COR-L47 (cell line): ENCODE measurements at regions not wholly inside any gene's neighbourhood (a gene's known extent, or its start where the extent isn't known, plus 50 kb on each side); places are given as distances from the start of the nearest gene placed in this dataset.
"Not testable (repeated sequence)": the region's sequence is repeated elsewhere in the genome, so short reads cannot be mapped to it uniquely, and the experiment has no call there.

ENCODE experiments used
- DNase-seq: peaks from one replicate; lab custom pipeline; 2025; lab: John Stamatoyannopoulos, UW

GRCh38 chr2:120628248-120628647 lies 107.4 kb upstream of the GLI2 start:
- DNase-seq: no peak

GRCh38 chr2:120629241-120629895 lies 106.3 kb upstream of the GLI2 start:
- DNase-seq: no peak

GRCh38 chr2:120630031-120630701 lies 105.5 kb upstream of the GLI2 start:
- DNase-seq: no peak

GRCh38 chr2:120631236-120631635 lies 104.4 kb upstream of the GLI2 start:
- no peak for DNase-seq

GRCh38 chr2:120631724-120632123 lies 103.9 kb upstream of the GLI2 start:
- DNase-seq: no peak

GRCh38 chr2:120632796-120633646 lies 102.6 kb upstream of the GLI2 start:
- DNase-seq: peak; percentile 91

GRCh38 chr2:120634533-120634932 lies 101.1 kb upstream of the GLI2 start:
- DNase-seq: no peak

GRCh38 chr2:120635146-120635545 lies 100.5 kb upstream of the GLI2 start:
- DNase-seq: no peak

- DNase-seq: no peak
Measured at GRCh38 chr2:120637847-120638246, 97.8 kb upstream of the GLI2 start.

- DNase-seq: no peak
Measured at GRCh38 chr2:120638450-120638849, 97.2 kb upstream of the GLI2 start.

- no peak for DNase-seq
Measured at GRCh38 chr2:120641366-120641771, 94.3 kb upstream of the GLI2 start.

- no peak for DNase-seq
Measured at GRCh38 chr2:120642646-120643045, 93.0 kb upstream of the GLI2 start.

GRCh38 chr2:120646994-120647393 lies 88.7 kb upstream of the GLI2 start:
- DNase-seq: no peak

- no peak for DNase-seq
Measured at GRCh38 chr2:120647487-120647886, 88.2 kb upstream of the GLI2 start.

- not testable (repeated sequence) for DNase-seq
Measured at GRCh38 chr2:120649381-120649780, 86.3 kb upstream of the GLI2 start.

GRCh38 chr2:120650022-120650644 lies 85.5 kb upstream of the GLI2 start:
- DNase-seq: no peak

GRCh38 chr2:120651818-120652217 lies 83.8 kb upstream of the GLI2 start:
- no peak for DNase-seq

- no peak for DNase-seq
Measured at GRCh38 chr2:120653046-120653445, 82.6 kb upstream of the GLI2 start.

- DNase-seq: no peak
Measured at GRCh38 chr2:120653871-120654270, 81.8 kb upstream of the GLI2 start.

GRCh38 chr2:120654381-120655134 lies 81.1 kb upstream of the GLI2 start:
- DNase-seq: no peak

- DNase-seq: no peak
Measured at GRCh38 chr2:120656273-120656950, 79.3 kb upstream of the GLI2 start.
